HG02678 (cell line): ENCODE measurements at regions not wholly inside any gene's neighbourhood (a gene's known extent, or its start where the extent isn't known, plus 50 kb on each side); places are given as distances from the start of the nearest gene placed in this dataset.
"Not testable (repeated sequence)": the region's sequence is repeated elsewhere in the genome, so short reads cannot be mapped to it uniquely, and the experiment has no call there.

ENCODE experiments used
- ATAC-seq: cut with Tn5 transposase; IDR thresholded peaks from one replicate; pipeline ENCODE4 v1.9.1; 2021; ENCODE audit warnings: mild to moderate bottlenecking, moderate library complexity; ENCODE audit not compliant: unreplicated experiment

DNA sequence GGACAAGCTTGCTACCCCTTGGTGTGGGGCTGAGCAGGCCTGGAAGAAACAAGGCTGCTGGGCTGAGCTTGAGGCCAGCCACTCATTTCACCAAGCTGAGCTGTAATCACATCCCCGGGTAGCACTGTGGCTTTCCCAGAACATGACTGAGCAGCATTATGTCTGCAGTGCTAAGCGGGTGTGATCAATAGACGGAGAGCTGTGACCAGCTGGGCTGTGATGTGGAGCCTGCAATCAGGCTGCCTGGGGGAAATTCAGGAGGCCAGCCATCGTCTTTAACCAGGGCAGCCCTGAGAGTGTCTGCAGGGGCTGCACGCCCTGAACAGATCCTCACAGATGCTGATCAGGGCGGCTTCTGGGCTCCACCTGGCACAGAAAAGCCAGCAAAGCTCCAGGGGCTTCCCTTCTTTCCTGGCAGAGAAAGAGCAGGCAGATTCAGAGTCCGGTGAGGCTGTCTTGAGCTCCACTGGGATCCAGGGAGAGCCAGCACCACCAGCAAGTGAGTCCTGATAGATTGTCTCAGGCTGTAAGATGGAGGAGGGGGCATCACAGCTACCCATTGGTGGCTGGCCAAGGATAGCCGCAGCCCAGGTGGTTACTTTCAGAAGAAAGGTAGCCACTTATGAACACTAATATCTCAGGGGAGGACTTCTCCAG lies 165.9 kb downstream of the NRN1 start:
- no peak for ATAC-seq

DNA sequence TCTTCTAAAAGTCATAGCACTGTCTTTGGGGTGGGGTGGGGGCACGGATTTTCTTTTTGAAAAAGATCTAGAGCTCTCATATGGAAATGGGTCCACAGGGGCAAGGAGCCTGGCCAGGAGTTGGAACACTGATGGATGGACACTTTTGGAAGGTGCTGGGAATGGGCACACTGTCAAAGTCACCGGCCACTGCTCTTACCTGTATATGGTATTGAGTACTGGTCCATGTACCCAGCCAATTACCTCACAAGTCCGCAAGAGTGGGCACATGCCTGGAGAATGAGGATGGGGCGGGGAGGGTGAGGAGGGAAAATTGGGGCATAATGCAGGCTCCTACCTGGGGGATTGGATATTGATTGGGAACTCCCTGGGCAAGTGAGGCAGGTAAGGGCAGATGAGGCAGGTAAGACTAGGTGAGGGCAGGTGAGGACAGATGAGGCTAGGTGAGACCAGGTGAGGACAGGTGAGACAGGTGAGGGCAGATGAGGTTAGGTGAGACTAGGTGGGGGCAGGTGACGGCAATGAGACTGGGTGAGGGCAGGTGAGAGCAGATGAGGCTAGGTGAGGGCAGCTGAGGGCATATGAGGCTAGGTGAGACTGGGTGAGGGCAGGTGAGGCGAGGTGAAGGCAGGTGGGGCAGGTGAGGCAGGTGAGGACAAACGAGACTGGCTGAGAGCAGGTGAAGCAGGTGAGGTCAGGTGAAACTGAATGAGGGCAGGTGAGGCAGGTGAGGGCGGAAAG lies 167.9 kb downstream of the NRN1 start:
- ATAC-seq: no peak

DNA sequence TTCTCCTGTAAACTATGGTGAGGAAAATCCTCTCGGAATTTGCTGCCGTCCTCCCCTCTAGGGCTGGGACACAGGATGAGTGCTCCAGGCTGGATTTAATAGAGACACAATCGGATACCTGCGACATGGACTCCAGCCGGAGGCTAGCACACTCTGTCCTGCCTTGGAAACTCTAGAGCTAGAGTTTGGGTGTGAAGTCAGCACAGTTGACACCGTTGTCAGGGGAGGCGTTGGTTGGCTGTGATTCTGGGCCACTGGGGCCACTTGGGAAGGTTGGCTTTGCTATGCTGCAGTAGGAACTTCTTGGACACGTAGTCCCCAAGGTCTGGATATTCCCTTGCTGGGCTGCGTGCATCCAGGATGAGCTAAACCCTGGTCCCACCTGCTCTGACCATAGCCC lies 169.4 kb downstream of the NRN1 start:
- no peak for ATAC-seq

DNA sequence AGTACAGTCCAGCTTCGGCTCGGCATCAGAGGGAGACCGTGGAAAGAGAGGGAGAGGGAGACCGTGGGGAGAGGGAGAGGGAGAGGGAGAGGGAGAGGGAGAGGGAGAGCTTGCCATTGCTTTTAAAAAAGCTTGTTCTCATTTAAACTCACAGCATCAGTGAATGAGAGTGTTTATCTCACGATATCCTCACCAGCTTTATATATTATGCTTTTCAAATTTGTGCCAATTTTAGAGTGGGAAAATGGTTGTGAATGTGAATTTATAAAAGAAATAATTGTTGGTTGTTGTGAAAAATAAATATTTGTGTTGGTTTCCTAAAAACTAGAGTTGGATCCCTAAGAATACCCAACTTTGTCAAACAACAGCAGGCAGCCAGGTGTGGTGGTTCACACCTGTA lies 170.1 kb downstream of the NRN1 start:
- not testable (repeated sequence) for ATAC-seq

DNA sequence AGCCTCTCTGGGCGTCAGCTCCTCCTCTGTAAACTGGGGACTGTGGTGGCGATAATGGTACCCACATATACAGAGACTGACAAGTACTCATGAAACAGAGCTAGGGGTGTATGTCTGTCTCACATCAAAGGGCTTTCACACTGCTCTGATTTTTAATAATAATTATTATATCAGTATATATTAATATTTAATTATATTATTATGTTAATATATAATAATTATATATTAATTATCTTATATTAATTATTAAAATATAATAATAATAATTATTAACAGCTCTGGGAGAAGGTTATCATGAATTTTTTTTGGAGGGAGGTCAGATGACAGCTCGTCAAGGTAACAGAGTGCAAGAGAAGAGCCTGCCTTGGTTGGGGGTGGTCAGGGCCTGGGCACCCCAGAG lies 173.6 kb downstream of the NRN1 start:
- ATAC-seq: no peak

DNA sequence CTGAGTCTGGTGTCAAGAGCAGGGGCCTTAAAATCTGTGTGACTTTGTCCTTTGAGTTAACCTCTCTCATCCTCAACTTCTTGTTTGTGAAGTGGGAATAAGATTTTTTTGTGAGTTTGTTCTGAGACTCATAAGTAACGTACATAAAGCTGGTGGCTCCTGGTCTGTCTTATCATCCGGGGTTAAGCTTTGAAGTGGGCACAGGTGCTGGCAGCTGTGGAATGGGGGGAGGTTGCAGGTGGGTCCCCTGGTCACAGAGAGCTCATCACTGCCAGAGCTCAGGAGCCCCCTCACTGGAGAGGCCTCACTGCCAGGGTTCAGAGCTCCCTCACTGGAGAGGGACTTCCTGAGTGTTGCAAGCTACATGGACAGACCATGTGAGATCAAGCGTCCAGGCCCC lies 174.1 kb downstream of the NRN1 start:
- no peak for ATAC-seq

DNA sequence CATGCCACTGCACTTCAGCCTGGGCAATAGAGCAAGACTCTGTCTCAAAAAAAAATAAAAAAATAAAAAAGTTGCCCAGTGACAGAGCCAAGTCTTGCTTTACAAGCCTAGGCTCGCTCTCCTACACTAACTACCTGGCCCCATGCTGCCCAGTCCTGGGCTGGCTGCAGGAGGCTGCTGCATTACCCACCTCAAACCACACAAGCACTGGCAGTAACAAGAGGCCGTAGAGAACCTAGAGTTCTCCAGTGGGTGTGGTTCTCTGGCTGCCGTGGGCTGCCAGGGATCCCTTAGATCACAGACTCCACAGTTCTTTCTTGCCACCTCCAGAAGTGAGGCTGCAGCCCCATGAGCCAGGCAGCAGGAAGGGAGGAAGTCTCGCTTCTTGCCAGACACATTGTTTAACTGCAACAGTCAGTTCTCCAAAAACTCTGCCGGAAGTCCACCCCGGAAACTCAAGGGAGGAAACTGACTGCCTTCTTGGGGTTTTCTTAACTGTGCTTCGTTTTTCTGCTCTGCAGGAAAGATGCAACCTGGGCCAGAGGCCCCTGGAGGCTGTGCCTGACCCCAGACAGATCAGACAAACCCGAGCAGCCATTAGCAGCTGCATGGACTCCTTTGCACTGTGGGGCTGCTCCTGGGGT lies 175.4 kb downstream of the NRN1 start:
- not testable (repeated sequence) for ATAC-seq

DNA sequence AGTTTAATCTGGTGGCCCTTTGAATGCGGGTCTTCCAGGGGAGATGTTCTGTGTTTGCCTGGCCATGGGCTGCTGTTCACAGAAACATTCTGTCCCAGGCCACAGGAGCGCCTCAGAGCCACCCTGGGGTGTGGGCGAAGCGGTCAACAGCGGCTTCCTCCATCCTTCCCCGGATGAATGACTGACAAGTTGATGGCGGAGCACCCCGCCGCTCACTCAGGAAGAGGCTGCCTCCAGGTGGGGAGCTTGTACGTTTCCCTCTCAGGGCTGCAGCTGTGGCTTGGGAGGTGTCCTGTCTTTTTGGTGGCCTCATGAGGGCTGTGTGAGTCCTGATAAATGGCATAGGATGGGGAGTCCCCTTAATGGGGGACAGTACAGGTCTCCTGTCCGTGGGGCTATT lies 178.4 kb downstream of the NRN1 start:
- no peak for ATAC-seq

DNA sequence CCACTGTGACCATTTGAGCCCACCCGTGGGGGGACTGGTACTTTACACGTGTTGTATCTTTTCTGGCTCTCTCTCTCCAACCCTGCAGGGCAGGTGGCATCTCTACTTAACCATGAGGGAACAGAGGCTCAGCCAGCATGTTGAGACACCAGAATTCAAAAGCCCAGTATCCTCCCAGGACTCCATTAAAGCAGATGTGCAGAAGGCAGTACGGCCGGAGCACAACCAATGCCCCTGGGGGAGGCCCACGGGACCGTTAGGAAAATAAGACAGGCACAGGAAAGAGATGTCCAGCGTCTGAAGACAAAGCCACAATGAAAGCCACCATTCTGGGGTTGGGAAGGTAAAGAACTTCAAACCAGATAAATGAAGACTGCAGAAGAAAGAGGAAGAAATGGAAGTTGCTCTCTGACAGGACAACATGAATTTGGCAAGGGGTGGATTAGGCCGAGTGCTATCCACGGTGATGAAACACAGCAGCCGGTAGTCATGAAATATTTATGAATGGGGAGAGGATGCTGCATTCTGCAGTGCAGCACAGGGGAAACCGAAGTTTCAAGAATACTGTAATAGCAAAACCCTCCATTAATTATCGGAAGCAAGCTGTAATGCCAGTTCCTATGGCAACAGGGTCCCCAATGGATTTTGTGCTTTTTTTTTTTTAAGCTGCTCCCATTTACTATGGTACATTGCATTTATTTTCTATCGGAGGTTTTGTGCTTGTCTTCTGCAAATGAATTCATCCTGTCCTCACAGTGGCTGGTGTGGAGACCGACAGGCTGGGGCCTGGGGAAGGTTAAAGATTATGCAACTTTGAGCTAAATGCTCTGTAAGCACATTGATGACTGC lies 179.4 kb downstream of the NRN1 start:
- no peak for ATAC-seq

DNA sequence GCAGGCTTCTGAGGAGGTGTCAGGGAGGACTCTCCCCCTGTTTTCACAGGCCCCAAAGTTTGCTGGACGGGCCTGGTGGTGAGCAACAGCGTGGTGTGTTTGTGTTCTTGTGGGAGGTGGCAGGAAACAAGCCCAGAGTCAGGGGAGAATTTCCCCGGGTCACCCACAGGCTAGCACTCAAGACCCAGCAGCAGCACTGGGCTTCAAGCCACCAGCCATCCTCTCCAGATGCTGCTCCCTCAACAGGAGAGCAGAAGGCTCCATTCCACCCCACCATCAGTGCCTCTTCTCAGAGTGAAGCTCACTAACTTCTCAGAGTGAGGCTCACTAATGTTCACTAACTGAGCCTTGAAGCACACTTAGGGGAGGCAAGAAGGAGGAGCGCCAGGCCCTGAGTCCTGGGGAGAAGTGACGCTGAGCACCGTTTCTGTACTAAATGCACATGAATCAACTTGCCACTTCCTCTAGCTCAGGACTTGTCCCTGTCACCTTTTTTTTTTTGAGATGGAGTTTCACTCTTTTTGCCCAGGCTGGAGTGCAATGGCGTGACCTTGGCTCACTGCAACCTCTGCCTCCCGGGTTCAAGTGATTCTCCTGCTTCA lies 182.2 kb downstream of the NRN1 start:
- not testable (repeated sequence) for ATAC-seq
